ENCODE measurements at regions not wholly inside any gene's neighbourhood (a gene's known extent, or its start where the extent isn't known, plus 50 kb on each side); places are given as distances from the start of the nearest gene placed in this dataset.

DNA sequence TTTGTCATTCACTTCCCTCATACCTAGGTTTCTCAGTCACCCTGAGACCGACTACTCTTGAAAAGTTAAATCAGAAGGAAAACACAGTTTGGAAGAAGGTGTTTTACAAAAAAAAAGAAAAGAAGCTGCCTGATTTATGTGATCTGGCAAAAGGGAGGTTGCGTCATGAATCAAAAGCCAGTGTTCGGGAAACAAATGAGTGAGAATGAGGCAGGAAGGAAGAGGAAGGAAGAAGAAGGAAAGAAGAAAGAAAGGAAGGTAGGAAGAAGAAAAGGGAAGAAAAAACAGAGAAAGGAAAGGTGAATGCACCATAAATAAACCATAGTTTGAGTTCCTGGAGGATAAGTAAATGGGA, 314.6 kb downstream of the BLID start:
- TF ChIP-seq, protein P1, sequence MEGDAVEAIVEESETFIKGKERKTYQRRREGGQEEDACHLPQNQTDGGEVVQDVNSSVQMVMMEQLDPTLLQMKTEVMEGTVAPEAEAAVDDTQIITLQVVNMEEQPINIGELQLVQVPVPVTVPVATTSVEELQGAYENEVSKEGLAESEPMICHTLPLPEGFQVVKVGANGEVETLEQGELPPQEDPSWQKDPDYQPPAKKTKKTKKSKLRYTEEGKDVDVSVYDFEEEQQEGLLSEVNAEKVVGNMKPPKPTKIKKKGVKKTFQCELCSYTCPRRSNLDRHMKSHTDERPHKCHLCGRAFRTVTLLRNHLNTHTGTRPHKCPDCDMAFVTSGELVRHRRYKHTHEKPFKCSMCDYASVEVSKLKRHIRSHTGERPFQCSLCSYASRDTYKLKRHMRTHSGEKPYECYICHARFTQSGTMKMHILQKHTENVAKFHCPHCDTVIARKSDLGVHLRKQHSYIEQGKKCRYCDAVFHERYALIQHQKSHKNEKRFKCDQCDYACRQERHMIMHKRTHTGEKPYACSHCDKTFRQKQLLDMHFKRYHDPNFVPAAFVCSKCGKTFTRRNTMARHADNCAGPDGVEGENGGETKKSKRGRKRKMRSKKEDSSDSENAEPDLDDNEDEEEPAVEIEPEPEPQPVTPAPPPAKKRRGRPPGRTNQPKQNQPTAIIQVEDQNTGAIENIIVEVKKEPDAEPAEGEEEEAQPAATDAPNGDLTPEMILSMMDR (IDR thresholded peaks at IDR 0.05): no peak
- TF ChIP-seq POLR2A (IDR thresholded peaks at IDR 0.05): no peak
